NCI-H526 treated with DMSO at 0.1 percent for 48 hours (cell line): ENCODE measurements at regions not wholly inside any gene's neighbourhood (a gene's known extent, or its start where the extent isn't known, plus 50 kb on each side); places are given as distances from the start of the nearest gene placed in this dataset.

Experiments used
- DNase-seq: peaks from one replicate; lab custom pipeline; 2025; lab: John Stamatoyannopoulos, UW

GRCh38 chr18:2380101-2380500 lies 191.2 kb downstream of the METTL4 start:
- DNase-seq, result no peak

DNA sequence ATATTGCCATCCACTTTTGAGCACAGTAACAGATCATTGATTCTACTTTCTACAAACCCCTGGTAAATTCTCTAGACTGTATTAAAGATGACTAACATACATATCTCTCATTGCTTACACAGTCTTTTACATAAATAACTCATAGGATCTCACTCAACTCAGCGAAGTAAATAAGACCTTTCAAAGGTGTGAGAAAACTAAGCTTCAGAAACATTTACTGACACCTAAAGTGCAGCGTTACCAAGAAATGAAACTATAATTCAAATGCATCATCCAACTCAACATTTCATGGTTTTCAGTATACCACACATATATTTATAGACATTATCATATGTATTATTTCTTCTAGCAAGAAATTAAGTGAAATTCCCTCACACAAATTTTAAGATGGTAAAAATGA lies 189.8 kb downstream of the METTL4 start:
- no peak for DNase-seq

DNA sequence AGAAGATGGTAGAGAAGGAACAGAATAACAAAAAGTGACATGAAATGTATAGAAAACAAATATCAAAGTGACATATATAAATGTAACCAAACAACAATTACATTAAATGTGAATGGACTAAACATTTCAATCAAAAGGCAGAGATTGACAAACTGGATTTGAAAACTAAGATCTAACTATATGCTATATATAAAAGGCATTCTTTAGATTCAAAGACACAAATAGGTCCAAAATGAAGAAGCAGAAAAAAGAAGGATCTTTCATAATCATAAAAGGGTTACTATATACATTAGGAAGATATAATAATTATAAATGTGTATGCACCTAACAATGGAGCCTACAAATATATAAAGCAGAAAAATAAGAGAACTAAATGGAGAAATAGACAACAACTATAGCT lies 183.7 kb downstream of the METTL4 start:
- DNase-seq, result no peak

GRCh38 chr18:2390158-2390557 lies 181.1 kb downstream of the METTL4 start:
- no peak for DNase-seq

- DNase-seq, result no peak
Measured at GRCh38 chr18:2391470-2391869, 179.8 kb downstream of the METTL4 start.

DNA sequence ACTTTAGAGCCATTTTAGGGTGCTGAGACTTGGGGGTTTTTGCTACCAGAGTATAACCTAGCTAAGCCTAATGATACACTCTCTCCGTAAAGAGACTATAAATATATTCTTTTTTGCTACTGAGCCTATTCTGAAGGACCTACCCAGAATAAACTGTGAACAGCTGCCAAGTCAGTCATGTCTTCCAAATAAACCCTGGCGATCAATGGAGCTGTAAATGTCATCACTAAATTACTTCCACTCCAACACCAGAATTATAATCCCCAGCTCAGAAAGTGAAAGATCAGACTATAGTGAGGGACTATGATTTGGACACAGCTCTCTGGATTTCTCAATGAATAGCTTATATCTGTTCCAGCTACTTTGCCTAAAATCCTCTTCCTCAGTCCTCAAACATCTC lies 178.9 kb downstream of the METTL4 start:
- DNase-seq, result no peak

- no peak for DNase-seq
Measured at GRCh38 chr18:2394684-2395083, 176.6 kb downstream of the METTL4 start.

DNA sequence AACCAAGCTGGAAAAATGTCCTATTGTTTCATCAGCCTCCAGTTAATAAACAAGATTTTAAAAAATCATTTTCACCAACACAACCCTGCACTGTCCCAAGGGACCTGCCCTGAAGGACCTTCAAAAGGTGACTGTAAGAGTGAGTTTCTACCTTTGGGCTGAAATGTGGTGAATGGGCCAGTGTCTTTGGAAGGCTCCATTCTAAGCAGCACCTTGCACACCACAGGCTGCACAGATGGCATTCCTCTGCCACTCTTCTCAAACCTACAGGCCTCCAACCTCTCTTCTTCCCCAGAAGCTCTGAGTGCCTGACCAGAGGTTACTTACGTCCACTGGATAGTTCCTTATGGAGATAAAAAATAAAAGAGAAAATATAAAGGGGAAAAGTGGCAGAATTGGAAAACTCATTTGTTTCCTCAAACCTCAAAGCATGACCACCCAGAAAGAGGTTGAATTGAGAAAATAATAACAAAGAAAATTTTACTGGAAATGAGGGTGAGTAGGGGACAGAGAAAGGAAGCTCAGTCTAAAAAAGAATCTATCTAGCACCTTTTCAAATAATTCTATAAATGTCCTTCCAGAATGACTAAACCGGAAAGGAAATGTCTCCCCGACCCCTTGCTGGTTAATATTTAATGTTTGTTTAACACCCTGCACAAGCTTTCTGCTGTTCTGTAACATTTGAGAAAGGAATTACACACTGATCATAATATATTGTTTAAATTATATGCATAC lies 175.7 kb downstream of the METTL4 start:
- DNase-seq, result no peak

DNA sequence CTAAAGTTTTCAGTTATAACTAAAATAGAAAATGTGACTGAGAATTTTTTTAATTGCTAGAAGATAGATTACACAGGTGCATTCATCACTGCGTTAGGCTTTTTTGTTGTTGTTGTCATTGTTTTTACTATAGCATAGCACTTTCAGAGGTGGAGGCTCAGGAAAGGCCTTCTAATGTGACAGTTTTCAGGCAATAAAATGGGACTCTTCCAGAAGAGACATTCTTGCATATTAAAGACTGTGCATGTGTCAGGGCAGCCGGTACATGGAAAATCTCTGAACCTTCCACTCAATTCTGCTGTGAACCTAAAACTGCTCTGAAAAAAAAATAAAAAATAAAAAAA lies 175.2 kb downstream of the METTL4 start:
- DNase-seq, result no peak

DNA sequence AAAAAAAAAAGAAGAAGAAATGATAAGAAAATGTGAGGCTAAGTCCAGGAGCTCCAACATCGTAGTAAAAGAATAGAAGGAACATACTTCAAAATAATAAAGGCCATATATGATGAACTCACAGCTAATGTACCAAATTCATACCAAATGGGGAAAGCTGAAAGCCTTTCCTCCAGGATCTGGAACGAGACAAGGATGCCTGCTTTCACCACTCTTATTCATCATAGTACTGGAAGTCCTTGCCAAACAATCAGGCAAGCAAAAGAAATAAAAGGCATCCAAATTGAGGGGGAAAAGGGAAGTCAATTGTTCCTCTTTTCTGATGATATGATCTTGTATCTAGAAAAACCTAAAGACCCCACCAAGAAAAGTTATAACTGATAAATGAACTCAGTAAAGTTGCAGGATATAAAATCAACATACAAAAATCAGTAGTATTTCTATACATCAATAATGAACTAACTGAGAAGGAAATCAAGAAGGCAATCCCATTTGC lies 170.6 kb downstream of the METTL4 start:
- DNase-seq, result no peak

- DNase-seq, result no peak
Measured at GRCh38 chr18:2402084-2402483, 169.2 kb downstream of the METTL4 start.

GRCh38 chr18:2406544-2406943 lies 164.8 kb downstream of the METTL4 start:
- DNase-seq, result no peak

- no peak for DNase-seq
Measured at GRCh38 chr18:2407961-2408360, 163.3 kb downstream of the METTL4 start.

DNA sequence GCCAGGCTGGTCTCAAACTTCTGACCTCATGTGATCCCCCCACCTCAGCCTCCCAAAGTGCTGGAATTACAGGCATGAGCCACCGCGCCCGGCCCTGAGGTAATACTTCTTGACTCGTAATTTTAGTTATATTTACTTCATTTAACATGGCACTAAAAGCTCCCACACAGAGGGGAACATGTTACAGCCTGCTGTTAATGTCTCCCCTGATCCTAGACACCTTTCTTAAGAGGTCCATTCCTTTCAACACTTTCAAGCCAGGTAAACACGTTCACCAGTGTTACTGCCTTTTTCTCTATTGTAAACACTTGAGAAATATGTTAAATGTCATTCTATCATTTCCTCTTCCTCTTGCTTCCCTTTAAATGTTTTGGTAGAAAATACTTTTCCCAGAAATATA lies 161.4 kb downstream of the METTL4 start:
- no peak for DNase-seq

DNA sequence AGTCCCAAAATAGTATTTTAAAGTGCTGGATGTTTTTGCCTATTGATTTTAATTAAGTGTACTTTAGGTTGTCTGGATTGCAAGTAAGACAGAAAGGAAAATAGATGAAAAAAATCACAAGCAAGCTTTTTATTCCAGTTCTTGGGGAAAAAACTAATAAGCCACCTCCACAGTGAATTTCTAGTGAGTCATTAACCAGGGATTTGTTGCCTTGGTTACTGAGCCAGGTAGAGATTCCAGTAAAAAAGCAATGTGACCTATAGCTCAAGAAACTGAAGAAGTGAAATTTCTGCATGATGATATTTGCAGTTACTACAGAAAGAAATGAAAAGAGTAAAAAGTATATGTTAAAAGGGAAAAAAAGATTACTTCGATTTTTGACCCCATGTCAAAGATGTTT lies 160.6 kb downstream of the METTL4 start:
- no peak for DNase-seq

- no peak for DNase-seq
Measured at GRCh38 chr18:2411381-2411960, 159.8 kb downstream of the METTL4 start.

DNA sequence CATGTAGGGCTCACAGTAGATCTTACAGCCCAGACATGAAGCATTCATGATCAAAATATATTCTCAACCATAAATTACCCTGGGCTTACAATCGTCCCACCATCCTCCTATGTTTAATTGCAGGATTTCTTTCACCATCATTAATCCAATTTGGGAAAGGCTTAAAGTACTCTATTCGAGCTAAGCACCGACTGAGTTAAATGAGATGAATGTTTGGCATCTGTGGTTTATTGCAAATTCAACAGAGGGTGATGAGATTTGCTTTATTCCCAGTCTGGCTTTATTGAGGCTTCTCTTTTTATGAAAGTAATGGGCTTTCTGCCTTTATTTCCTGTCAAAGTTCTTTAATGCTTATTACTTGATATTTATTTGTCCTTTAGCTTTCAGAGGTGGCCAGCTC lies 159.0 kb downstream of the METTL4 start:
- no peak for DNase-seq

DNA sequence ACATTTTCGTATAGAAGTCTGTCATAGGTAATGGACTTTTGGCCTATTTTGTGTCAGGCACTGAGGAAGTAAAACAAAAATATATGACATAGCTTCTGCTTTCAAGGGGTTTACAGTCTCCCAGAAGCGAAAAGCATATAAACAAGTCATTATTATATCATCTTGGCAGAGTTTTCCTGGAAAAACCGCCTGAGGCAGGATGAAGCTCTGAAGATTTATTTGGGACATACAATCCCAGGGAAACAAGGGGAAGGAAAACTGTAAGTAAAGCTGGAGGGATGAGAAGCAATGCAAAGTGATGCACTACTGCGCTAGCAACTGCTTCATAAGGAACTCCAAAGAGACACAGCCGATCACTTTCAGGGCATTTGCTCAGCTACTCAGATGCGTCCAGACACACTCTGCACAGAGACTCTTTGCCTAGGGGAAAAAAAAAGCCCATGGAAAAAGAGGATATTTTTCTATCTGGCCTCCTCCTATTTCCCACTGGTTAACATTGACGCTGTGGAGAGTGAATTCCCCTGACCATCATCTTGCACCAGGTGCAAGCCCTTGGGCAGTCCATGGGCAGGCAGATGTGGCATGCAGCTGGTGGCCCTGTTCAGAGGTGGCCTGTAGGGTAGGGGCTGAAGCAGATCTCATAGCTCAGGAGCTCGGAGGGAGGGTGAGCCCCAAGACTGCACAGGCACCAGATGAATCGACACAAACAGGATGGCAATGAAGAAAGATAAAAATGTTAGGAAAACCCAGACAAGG lies 158.1 kb downstream of the METTL4 start:
- no peak for DNase-seq

DNA sequence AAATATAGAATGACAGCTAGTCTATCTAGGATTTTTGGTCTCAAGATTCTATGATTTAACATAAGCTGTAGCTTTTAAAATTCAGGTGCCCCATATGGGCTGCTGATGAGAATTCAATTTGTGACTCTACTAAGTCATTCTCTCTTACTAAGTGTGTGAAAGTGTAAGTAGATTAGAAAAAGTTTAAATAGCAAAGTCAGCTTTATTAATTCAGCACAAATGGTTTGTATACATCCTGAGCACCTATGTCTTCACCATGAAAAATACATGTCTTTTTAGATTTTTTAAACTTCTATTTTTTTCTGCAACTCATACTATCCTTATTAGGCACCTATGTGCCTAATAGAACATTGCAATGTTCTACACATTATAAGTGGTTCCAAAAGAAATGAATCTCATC lies 157.1 kb downstream of the METTL4 start:
- DNase-seq, result no peak

DNA sequence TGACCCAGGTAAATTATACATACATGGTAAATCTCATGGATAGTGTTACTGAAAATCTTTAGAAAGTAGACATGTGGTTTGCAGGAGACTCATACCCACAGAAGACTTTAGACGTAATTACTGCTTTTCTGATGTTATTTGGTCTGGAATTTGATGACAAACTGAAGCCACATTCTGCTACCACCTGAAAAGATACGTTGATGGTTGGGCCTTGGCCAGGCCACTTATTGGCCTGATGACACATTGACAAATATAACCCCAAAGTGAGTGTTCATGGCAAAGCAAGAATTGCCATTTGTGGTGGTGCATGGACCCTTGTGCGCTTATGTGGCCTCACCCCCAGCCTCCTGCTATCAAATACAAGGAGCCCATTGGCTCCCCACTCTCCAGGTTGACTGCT lies 155.6 kb downstream of the METTL4 start:
- DNase-seq, result no peak

GRCh38 chr18:2417861-2418610 lies 153.3 kb downstream of the METTL4 start:
- no peak for DNase-seq

GRCh38 chr18:2420367-2420766 lies 150.9 kb downstream of the METTL4 start:
- no peak for DNase-seq

DNA sequence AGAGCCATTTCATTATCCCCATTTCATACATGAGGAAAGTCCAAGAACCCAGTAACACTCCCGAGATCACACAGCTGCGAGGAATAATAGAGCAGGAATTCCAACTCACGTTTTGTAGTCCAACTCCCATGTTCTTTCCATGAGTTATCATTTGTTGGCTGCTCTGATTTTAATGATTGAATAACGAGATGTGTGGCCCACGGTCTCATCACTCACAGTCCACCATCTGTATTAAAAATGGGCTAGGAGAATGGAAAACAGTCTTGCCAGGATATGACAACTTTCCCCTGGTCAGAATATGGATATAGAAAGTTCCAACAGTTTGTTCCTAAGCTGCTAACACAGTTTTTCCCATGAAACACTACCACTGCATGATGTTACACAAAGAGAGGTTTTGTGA lies 147.5 kb downstream of the METTL4 start:
- no peak for DNase-seq
